ENCODE measurements at regions not wholly inside any gene's neighbourhood (a gene's known extent, or its start where the extent isn't known, plus 50 kb on each side); places are given as distances from the start of the nearest gene placed in this dataset.
"Not testable (repeated sequence)": the region's sequence is repeated elsewhere in the genome, so short reads cannot be mapped to it uniquely, and the experiment has no call there.

DNA sequence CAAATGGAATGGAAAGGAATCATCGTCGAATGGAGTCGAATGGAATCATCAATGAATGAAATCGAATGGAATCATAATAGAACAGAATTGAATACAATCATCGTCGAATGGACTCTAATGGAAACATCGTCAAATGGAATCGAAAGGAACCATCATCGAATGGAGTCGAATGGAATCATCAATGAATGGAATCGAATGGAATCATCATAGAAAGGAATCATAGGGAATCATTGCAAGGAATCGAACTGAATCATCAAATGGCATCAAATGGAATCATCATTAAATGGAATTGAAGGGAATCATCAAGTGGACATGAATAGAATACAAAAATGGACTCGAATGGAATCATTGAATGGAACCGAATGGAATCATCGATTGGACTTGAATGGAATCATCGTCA is 237.6 kb downstream of the SHCBP1 start:
- TF ChIP-seq, protein P1, sequence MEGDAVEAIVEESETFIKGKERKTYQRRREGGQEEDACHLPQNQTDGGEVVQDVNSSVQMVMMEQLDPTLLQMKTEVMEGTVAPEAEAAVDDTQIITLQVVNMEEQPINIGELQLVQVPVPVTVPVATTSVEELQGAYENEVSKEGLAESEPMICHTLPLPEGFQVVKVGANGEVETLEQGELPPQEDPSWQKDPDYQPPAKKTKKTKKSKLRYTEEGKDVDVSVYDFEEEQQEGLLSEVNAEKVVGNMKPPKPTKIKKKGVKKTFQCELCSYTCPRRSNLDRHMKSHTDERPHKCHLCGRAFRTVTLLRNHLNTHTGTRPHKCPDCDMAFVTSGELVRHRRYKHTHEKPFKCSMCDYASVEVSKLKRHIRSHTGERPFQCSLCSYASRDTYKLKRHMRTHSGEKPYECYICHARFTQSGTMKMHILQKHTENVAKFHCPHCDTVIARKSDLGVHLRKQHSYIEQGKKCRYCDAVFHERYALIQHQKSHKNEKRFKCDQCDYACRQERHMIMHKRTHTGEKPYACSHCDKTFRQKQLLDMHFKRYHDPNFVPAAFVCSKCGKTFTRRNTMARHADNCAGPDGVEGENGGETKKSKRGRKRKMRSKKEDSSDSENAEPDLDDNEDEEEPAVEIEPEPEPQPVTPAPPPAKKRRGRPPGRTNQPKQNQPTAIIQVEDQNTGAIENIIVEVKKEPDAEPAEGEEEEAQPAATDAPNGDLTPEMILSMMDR (IDR thresholded peaks at IDR 0.05; ENCODE audit: poor library complexity) = not testable (repeated sequence)
- TF ChIP-seq EZH2 (IDR thresholded peaks at IDR 0.05; ENCODE audit: borderline replicate concordance); EZH2phosphoT487 (IDR thresholded peaks at IDR 0.05; ENCODE audit: low read depth, severe bottlenecking, unreplicated experiment): not testable (repeated sequence)

All from hepatocyte (in vitro differentiated cells).